Hematopoietic multipotent progenitor cell treated with erythropoietin and hydrocortisone succinate and interleukin-3 and kit ligand, for 4 days (in vitro differentiated cells): ENCODE measurements at regions not wholly inside any gene's neighbourhood (a gene's known extent, or its start where the extent isn't known, plus 50 kb on each side); places are given as distances from the start of the nearest gene placed in this dataset.
"Not testable (repeated sequence)": the region's sequence is repeated elsewhere in the genome, so short reads cannot be mapped to it uniquely, and the experiment has no call there.

ENCODE experiments used
- DNase-seq: peaks from one replicate; pipeline ENCODE4 v3.0.0-alpha.2; 2015

GRCh38 chr5:167052791-167053190, 1238.7 kb upstream of the WWC1 start:
- no peak for DNase-seq

GRCh38 chr5:167057665-167058064, 1233.8 kb upstream of the WWC1 start:
- DNase-seq: no peak

DNA sequence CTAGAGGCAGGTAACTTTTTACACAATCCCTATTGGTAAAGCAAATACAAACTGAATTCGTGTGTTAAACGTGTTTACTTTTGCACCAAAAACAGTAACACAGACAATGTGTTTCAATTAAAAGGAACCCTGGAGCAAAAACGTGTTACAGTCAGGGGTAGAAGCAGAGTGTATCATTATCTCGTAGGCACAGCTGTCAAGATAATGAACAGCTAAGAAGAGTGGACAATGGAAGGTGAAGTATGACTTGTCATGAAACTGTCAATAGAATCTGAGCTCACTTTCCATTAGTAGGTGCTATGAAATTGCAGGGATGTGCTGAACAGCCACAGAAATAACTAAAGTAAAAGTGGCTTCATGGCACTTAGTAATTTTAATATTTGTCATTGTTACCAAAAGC, 1229.8 kb upstream of the WWC1 start:
- no peak for DNase-seq

- no peak for DNase-seq
These were observed 1228.3 kb upstream of the WWC1 start for GRCh38 chr5:167063116-167063515.

DNA sequence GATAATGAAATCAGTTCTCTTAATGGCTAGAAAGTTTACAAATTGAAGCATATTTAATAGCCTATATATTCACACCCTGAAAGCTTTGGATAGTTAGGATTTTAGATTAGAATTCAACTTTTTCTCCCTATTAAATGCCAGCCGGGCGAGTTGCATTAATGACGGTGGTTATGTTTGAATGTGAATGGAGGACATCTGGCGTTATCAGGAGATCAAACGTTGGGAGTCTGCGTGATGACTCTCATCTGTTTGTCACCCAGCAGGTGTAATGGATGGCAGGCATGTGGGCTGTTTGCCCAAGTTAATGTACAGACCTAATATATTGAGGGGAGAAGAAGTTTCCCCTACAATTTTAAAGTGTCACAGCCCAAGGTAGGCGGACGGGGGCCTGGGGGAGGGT, 1227.7 kb upstream of the WWC1 start:
- DNase-seq: no peak

- DNase-seq: no peak
These were observed 1227.2 kb upstream of the WWC1 start for GRCh38 chr5:167064198-167064776.

- DNase-seq: no peak
These were observed 1225.7 kb upstream of the WWC1 start for GRCh38 chr5:167065794-167066193.

DNA sequence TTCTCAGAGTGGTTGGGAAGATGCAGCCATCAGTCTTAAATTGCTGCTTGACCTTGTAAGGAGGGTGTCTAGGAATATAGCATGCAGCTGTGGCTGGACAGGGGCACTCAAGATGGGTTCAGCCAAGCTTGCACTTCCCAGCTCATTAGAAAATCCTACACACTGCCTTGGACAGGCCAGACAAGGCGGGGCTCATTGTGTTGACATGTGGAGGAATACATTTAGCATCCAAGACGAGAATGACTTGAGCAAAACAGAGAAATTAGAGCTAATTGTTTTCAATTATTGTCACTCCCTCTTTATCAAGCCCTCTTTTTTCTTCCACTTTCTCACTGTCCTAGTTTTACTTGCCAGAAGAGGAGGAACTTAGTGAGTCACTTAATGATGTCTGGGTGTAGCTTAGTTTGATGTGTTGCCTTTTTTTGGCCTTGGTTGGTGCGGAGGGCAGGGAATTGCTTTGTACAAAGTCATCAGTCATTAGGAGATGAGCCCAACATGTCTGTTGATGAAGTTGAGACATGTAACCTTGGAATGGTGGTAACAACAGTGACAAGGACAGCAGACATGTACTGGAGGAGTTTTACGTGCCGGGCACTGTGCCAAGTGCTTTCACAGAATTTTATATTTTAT, 1219.3 kb upstream of the WWC1 start:
- DNase-seq: no peak

DNA sequence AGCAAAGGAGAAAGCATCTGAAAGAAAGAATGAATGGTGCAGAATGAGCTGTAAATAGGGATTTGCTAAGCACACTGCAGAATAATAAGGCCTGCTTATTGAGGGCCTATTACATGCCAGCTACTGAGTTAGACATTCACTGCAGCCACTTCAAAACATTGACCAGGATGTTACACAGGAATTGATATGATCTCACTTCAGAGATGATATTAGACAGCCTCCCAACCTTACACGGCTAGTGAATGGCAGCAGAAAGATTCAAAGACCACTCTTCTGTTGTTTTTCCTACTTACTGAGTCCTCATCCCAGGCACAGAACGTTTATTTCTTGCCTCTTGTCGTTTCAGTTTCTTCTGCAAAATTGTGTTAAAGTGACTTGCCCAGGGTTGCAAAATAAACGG, 1209.9 kb upstream of the WWC1 start:
- no peak for DNase-seq

GRCh38 chr5:167096816-167097215, 1194.6 kb upstream of the WWC1 start:
- no peak for DNase-seq

- DNase-seq: no peak
These were observed 1187.1 kb upstream of the WWC1 start for GRCh38 chr5:167104351-167104750.

- DNase-seq: no peak
These were observed 1185.5 kb upstream of the WWC1 start for GRCh38 chr5:167105941-167106340.

- no peak for DNase-seq
These were observed 1183.8 kb upstream of the WWC1 start for GRCh38 chr5:167107684-167108083.

DNA sequence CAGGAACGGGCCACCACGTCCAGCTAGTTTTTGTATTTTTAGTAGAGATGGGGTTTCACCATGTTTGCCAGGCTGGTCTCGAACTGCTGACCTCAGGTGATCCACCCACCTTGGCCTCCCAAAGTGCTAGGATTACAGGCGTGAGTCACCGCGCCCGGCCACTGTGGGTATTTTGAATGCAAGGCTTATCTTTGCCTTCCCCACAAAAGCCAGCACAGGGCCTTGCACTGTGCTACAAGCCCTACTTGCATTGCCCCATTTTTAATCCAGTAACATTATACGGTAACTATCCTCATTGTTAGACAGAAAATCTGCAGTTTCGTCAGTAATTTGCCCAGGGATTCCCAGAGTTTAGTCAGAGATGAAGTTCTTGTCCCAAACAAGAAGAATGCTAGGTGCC, 1183.2 kb upstream of the WWC1 start:
- not testable (repeated sequence) for DNase-seq

- no peak for DNase-seq
These were observed 1178.9 kb upstream of the WWC1 start for GRCh38 chr5:167112556-167112955.

GRCh38 chr5:167122267-167122666, 1169.2 kb upstream of the WWC1 start:
- no peak for DNase-seq

DNA sequence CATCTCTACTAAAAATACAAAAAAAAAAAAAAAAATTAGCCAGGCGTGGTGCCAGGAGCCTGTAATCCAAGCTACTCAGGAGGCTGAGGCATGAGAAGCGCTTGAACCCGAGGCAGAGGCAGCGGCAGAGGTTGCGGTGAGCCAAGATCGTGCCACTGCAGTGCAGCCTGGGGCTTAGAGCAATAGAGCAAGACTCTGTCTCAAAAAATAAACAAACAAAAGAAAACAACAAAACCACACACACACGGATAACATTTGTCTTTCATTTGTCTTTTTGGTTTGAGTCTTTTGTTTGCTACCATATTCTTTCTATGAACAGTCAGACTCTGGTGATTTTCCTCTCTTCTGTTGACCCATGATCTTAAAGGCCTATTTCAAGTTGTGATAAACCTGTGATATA, 1168.3 kb upstream of the WWC1 start:
- DNase-seq: no peak

GRCh38 chr5:167128581-167128980, 1162.9 kb upstream of the WWC1 start:
- no peak for DNase-seq

DNA sequence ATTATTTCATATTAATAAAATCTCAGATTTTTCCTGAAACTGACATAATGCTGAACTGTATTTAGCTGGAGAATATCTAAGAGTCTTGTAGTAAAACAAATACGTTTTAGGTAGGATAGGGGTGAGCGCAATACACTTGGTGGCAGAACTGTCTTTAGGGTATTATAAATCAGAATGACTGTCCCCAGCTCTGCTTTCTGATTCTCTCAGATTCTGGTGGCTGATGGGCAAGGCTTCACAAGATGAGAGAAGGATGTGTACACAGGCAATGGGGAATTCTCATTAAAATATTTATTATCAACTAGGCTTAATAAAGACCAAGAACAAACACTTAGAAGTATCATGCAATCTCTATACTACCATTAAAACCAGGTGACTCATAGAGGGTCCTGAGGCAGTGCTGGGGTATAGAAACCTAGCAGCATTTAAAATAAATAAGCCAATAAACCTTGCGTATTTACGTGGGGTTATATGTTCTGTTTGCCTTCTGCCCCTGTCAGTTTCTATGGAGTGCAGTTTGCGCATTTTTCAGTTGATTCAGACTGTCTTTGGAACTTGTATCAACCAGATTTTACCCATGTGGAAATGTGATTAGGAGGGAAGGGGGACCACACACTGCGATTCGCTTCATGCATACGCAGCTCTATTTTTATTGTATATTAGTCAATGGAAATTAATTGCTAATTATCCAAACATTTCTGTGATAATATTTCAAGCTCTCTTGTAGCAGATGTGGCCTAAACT, 1150.7 kb upstream of the WWC1 start:
- DNase-seq: no peak

GRCh38 chr5:167143716-167144115, 1147.7 kb upstream of the WWC1 start:
- DNase-seq: no peak

DNA sequence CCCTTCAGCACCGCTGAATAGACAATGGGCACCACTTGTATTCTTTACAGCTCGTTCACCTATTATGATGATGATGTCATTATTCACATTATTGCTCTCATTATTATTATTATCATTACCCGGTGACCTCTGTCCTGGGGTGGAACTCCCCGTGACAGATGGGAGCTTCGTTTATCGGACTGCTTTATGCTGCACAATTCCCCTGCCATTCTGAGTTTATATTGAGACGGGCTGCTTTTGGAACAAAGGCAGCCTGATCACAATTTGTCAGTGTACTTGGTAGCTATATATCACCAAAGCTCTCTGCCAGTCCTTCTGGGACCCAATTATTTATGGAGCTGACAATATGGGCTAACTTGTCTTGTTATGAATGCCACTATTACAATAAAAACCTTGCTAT, 1145.6 kb upstream of the WWC1 start:
- no peak for DNase-seq

DNA sequence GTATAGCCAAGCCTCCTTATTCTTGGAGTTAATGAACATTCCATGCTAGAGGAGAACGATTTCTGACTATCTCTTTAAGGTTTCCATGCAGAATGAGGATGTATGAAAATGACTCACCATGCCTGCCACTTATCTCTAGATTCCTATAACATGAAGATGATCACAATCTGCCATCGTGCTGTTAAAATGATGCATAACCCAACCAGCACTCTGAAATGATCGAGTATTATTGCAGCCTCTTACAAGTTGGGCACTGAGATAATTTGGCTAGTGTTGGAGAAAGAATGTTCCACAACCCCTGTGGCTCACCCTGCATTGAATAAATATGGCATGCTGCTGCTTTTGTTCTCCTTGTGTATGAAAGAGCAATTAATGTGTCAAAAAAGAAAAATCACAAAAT, 1143.6 kb upstream of the WWC1 start:
- DNase-seq: no peak

GRCh38 chr5:167150661-167151060, 1140.8 kb upstream of the WWC1 start:
- no peak for DNase-seq

DNA sequence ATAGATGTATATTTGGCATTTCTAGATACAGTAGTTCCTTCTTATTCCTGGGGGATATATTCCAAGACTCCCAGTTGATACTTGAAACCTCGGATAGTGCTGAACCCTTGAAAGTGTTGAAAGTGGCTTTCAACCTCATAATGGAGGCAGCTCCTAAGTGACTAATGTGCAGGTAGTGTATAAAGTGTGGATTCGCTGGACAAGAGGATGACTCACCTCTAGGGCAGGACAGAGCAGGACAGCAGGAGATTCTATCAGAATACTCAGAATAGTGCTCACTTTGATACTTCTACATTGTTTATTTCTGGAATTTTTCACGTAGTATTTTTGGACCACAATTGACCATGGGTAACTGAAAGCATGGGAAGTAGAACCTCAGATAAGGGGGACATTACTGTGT, 1138.9 kb upstream of the WWC1 start:
- no peak for DNase-seq
